HEK293 (cell line): ENCODE measurements at regions not wholly inside any gene's neighbourhood (a gene's known extent, or its start where the extent isn't known, plus 50 kb on each side); places are given as distances from the start of the nearest gene placed in this dataset.

ENCODE experiments used
- CTCF ChIA-PET: fragments of 350-600 bp; formaldehyde crosslinking; extraction: SDS; loops from one replicate; lab custom pipeline; 2021; ENCODE audit warnings: antibody characterized with exemption; lab: Yijun Ruan, JAX
- POLR2A ChIA-PET: fragments of 300-600 bp; formaldehyde crosslinking; extraction: SDS; loops from one replicate; lab custom pipeline; 2020; ENCODE audit warnings: antibody characterized with exemption, inconsistent platforms; lab: Yijun Ruan, JAX
- H3K27ac ChIP-seq: fragments of 200-500 bp; sonication (Bioruptor generic); 2 replicates; pipeline ENCODE4 v1.5.1; 2014; ENCODE audit warnings: low read depth, low read length, control low read depth, inconsistent platforms; ENCODE audit errors: extremely low read depth
- H3K36me3 ChIP-seq, 2 experiments: fragments of 200-500 bp in 1 of 2; sonication (Bioruptor generic) in 1 of 2; 1 replicate in 1 of 2; 2 replicates in 1 of 2; pipeline ENCODE4 v1.5.1; 2014 to 2017; ENCODE audit warnings: inconsistent platforms in 2 of 2, low read length in 2 of 2; ENCODE audit not compliant: control insufficient read depth in 2 of 2, insufficient read depth in 1 of 2
- H3K4me1 ChIP-seq: fragments of 200-500 bp; sonication (Bioruptor generic); 2 replicates; pipeline ENCODE4 v1.5.1; 2014; ENCODE audit warnings: mild to moderate bottlenecking, low read length, inconsistent platforms; ENCODE audit not compliant: control insufficient read depth, insufficient read depth
- H3K4me3 ChIP-seq: 2 replicates; pipeline ENCODE4 v1.5.1; 2011; ENCODE audit warnings: low read depth, mild to moderate bottlenecking, control low read depth, low read length, moderate library complexity
- H3K9me3 ChIP-seq: fragments of 200-500 bp; sonication (Bioruptor generic); 2 replicates; pipeline ENCODE4 v1.5.1; 2014; ENCODE audit warnings: low read depth, low read length, inconsistent platforms; ENCODE audit not compliant: control insufficient read depth, insufficient read depth
- AEBP2 ChIP-seq: fragments of 450-650 bp; formaldehyde crosslinking; IDR thresholded peaks from 2 replicates; pipeline ENCODE4 v1.5.1; 2016; ENCODE audit warnings: missing biosample characterization, missing genetic modification characterization, borderline replicate concordance
- KLF17 ChIP-seq: fragments of 450-650 bp; formaldehyde crosslinking; IDR thresholded peaks from 2 replicates; pipeline ENCODE4 v1.5.1; 2016; ENCODE audit warnings: missing biosample characterization, missing genetic modification characterization
- MZF1 ChIP-seq: fragments of 450-650 bp; formaldehyde crosslinking; IDR thresholded peaks from 2 replicates; pipeline ENCODE4 v1.5.1; 2017; ENCODE audit warnings: missing biosample characterization, missing genetic modification characterization, borderline replicate concordance
- TSHZ1 ChIP-seq: fragments of 450-650 bp; formaldehyde crosslinking; IDR thresholded peaks from 2 replicates; pipeline ENCODE4 v1.5.1; 2016; ENCODE audit warnings: missing biosample characterization, missing genetic modification characterization, borderline replicate concordance
- YY1 ChIP-seq: fragments of 450-650 bp; formaldehyde crosslinking; IDR thresholded peaks from 2 replicates; pipeline ENCODE4 v1.5.1; 2018; ENCODE audit warnings: missing biosample characterization, missing genetic modification characterization
- ZNF112 ChIP-seq: fragments of 450-650 bp; formaldehyde crosslinking; IDR thresholded peaks from 2 replicates; pipeline ENCODE4 v1.5.0; 2017; ENCODE audit warnings: missing biosample characterization, missing genetic modification characterization
- ZNF148 ChIP-seq: fragments of 450-650 bp; formaldehyde crosslinking; IDR thresholded peaks from 2 replicates; pipeline ENCODE4 v1.5.0; 2017; ENCODE audit warnings: missing biosample characterization, missing genetic modification characterization, borderline replicate concordance
- ZNF175 ChIP-seq: fragments of 450-650 bp; formaldehyde crosslinking; IDR thresholded peaks from 2 replicates; pipeline ENCODE4 v1.5.1; 2016; ENCODE audit warnings: missing biosample characterization, missing genetic modification characterization
- ZNF221 ChIP-seq: fragments of 450-650 bp; formaldehyde crosslinking; IDR thresholded peaks from 2 replicates; pipeline ENCODE4 v1.5.1; 2017; ENCODE audit warnings: missing biosample characterization, missing genetic modification characterization, borderline replicate concordance
- ZNF391 ChIP-seq: fragments of 450-650 bp; formaldehyde crosslinking; IDR thresholded peaks from 2 replicates; pipeline ENCODE4 v1.5.1; 2016; ENCODE audit warnings: low read depth, missing biosample characterization, missing genetic modification characterization, borderline replicate concordance
- ZNF394 ChIP-seq: fragments of 450-650 bp; formaldehyde crosslinking; IDR thresholded peaks from 2 replicates; pipeline ENCODE4 v1.5.1; 2016; ENCODE audit warnings: missing biosample characterization, missing genetic modification characterization, mild to moderate bottlenecking, moderate library complexity, borderline replicate concordance
- ZNF449 ChIP-seq: fragments of 450-650 bp; formaldehyde crosslinking; IDR thresholded peaks from 2 replicates; pipeline ENCODE4 v1.5.1; 2017; ENCODE audit warnings: missing biosample characterization, mild to moderate bottlenecking, missing genetic modification characterization, moderate library complexity
- ZNF48 ChIP-seq: fragments of 450-650 bp; formaldehyde crosslinking; IDR thresholded peaks from 2 replicates; pipeline ENCODE4 v1.5.1; 2016; ENCODE audit warnings: missing biosample characterization, missing genetic modification characterization
- ZNF521 ChIP-seq: fragments of 450-650 bp; formaldehyde crosslinking; IDR thresholded peaks from 2 replicates; pipeline ENCODE4 v1.5.1; 2017; ENCODE audit warnings: missing biosample characterization, mild to moderate bottlenecking, missing genetic modification characterization
- ZNF561 ChIP-seq: fragments of 450-650 bp; IDR thresholded peaks from 2 replicates; pipeline ENCODE4 v1.5.1; 2018; ENCODE audit warnings: missing biosample characterization, missing genetic modification characterization, borderline replicate concordance
- ZNF830 ChIP-seq: fragments of 450-650 bp; IDR thresholded peaks from 2 replicates; pipeline ENCODE4 v1.5.0; 2018; ENCODE audit warnings: missing biosample characterization, missing genetic modification characterization, low read depth, mild to moderate bottlenecking, moderate library complexity
- ZSCAN23 ChIP-seq: fragments of 450-650 bp; formaldehyde crosslinking; IDR thresholded peaks from 2 replicates; pipeline ENCODE4 v1.5.1; 2016; ENCODE audit warnings: missing biosample characterization, missing genetic modification characterization

- CTCF ChIA-PET, result interaction anchor here (1.5 to 5.8 kb wide), 3 partner anchors 8 to 105 kb away, joined by 6 to 36 read pairs (median 7); no protein-coding TSS in a partner anchor
- POLR2A ChIA-PET, result no interaction called here
- TF ChIP-seq ZNF394 (tag by site-specific recombination) (no peak), TSHZ1 (tag by site-specific recombination) (no peak), ZNF112 (no peak), ZNF48 (tag by site-specific recombination) (no peak), ZNF521 (no peak), KLF17 (no peak)
- H3K4me3 ChIP-seq, result no peak overlapping the region
- H3K4me1 ChIP-seq, result no peaks in the 10 kb centered on the region; the same call in 1 of the 2 replicates
- H3K27ac ChIP-seq, result no peak overlapping the region
- H3K36me3 ChIP-seq, result no peaks in the 10 kb centered on the region
- H3K9me3 ChIP-seq, result no peaks in the 10 kb centered on the region
Observed at GRCh38 chr1:91173346-91173890, 151.6 kb upstream of the ZNF644 start.

- ChIA-PET POLR2A (no interaction called here), CTCF (interaction anchor here (0.6 to 1.5 kb wide), 5 partner anchors 82 to 470 kb away, joined by 3 to 7 read pairs (median 3); no protein-coding TSS in a partner anchor)
Observed at GRCh38 chr1:91172541-91172940, 150.7 kb upstream of the ZNF644 start.

More at GRCh38 chr1:91172541-91172940, 150.7 kb upstream of the ZNF644 start:
- Histone ChIP-seq H3K36me3 (no peaks in the 10 kb centered on the region), H3K27ac (no peak overlapping the region), H3K9me3 (no peaks in the 10 kb centered on the region), H3K4me1 (no peaks in the 10 kb centered on the region; the same call in 1 of the 2 replicates), H3K4me3 (no peak overlapping the region)
- no peak for TF ChIP-seq ZNF449 (tag by site-specific recombination)
- no peak for TF ChIP-seq ZNF148 (tag by site-specific recombination)
- no peak for TF ChIP-seq MZF1 (tag by site-specific recombination)
- TF ChIP-seq ZNF175 (tag by site-specific recombination), result no peak
- TF ChIP-seq AEBP2 (tag by site-specific recombination), result no peak
- no peak for TF ChIP-seq ZNF391 (tag by site-specific recombination)
- TF ChIP-seq ZSCAN23 (tag by site-specific recombination), result no peak
- TF ChIP-seq ZNF830 (tag by site-specific recombination), result no peak
- no peak for TF ChIP-seq ZNF561 (tag by site-specific recombination)
- TF ChIP-seq YY1 (tag by site-specific recombination), result no peak
- no peak for TF ChIP-seq ZNF221 (tag by site-specific recombination)
